ENCODE measurements at regions not wholly inside any gene's neighbourhood (a gene's known extent, or its start where the extent isn't known, plus 50 kb on each side); places are given as distances from the start of the nearest gene placed in this dataset.

GRCh38 chr3:18656866-18657265 lies 231.7 kb upstream of the SATB1 start:
- TF ChIP-seq CTCF (conservative IDR thresholded peaks at IDR 0.05): no peak
- TF ChIP-seq EZH2 (IDR thresholded peaks at IDR 0.05; ENCODE audit: low read depth): no peak
